T-helper 2 cell treated with Interferon-gamma antibody and Interleukin-4, amounts not matched to agents 5 μg/mL and 100 μg/mL, for 36 hours (primary cell): ENCODE measurements at regions not wholly inside any gene's neighbourhood (a gene's known extent, or its start where the extent isn't known, plus 50 kb on each side); places are given as distances from the start of the nearest gene placed in this dataset.

Experiments used
- DNase-seq: peaks from one replicate; pipeline ENCODE4 v3.0.0; 2021; ENCODE audit warnings: low spot score
- H3K27ac Mint-ChIP-seq: one replicate; pipeline ENCODE4 v1.8.0; 2021; ENCODE audit warnings: mild to moderate bottlenecking, mixed read lengths
- H3K27me3 Mint-ChIP-seq: one replicate; pipeline ENCODE4 v1.8.0; 2021; ENCODE audit warnings: low read depth, mixed read lengths
- H3K36me3 Mint-ChIP-seq: one replicate; pipeline ENCODE4 v1.8.0; 2021; ENCODE audit warnings: low read depth, mixed read lengths
- H3K4me1 Mint-ChIP-seq: one replicate; pipeline ENCODE4 v1.8.0; 2021; ENCODE audit warnings: low read depth, mixed read lengths
- H3K4me3 Mint-ChIP-seq: one replicate; pipeline ENCODE4 v1.8.0; 2022; ENCODE audit warnings: mild to moderate bottlenecking, moderate library complexity, mixed read lengths
- H3K9me3 Mint-ChIP-seq: one replicate; pipeline ENCODE4 v1.8.0; 2021; ENCODE audit warnings: mixed read lengths

GRCh38 chr1:9179463-9180110, 50.7 kb upstream of the GPR157 start:
- H3K27me3 Mint-ChIP-seq = peaks cover 11% of the 10 kb centered on the region
- H3K4me3 Mint-ChIP-seq = peak overlapping the region; percentile 49

GRCh38 chr1:9180111-9180819, 51.4 kb upstream of the GPR157 start:
- Mint-ChIP-seq H3K36me3 (peaks cover 9% of the 10 kb centered on the region), H3K9me3 (no peaks in the 10 kb centered on the region), H3K27ac (no peak overlapping the region), H3K4me1 (peaks cover 17% of the 10 kb centered on the region), H3K4me3 (peak overlapping the region; percentile 93), H3K27me3 (peaks cover 15% of the 10 kb centered on the region)
- DNase-seq = no peak

More at GRCh38 chr1:9179463-9180110, 50.7 kb upstream of the GPR157 start:
- H3K36me3 Mint-ChIP-seq = peaks cover 10% of the 10 kb centered on the region
- H3K27ac Mint-ChIP-seq = no peak overlapping the region
- no peaks in the 10 kb centered on the region for H3K9me3 Mint-ChIP-seq
- DNase-seq = no peak
- H3K4me1 Mint-ChIP-seq = peaks cover 17% of the 10 kb centered on the region

- DNase-seq = peak; percentile 71
- Mint-ChIP-seq H3K4me3 (peak overlapping the region; percentile 93), H3K27ac (peak overlapping the region; percentile 87), H3K4me1 (peaks cover 17% of the 10 kb centered on the region), H3K27me3 (peaks cover 17% of the 10 kb centered on the region), H3K9me3 (no peaks in the 10 kb centered on the region), H3K36me3 (peaks cover 7% of the 10 kb centered on the region)
Measured at GRCh38 chr1:9181176-9181906, 52.4 kb upstream of the GPR157 start.

DNA sequence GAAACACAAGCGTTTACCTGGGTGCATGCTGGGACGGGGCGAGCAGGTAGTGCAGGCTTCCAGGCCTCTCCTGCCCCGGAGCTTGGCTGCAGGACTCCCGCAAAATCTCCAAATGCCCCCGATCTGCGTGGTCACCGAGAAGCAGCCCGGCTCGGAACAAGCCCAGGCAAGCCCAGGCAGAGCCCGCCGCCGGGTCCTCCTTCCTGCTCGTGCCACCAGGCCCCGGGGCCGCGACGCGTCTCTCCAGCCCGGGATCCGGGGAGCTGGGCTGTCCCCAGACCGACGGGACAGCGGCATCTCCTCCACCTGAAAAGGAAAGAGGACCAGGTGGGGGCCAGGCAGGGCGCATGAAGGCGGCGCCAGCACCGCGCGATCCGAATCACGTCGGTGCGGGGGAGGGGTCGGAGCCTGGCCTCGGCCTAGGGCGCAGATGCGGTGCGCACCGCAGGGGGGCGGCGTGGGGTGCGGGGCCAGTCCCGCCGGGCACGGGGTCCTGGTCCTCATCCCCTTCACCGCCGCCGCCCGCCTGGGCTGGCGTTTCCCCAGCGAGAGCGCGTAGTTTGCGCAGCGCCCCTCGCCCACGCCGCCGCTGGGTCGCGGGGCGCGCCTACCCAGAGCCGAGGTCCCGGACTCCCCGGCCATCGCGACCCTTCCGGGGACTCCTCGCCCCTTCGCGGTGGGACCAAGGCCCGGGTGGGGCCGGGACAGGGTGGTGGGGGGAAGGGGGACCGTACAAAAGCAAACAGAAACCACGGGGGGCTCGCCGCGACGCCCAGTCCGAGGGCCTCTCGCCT, 52.4 kb upstream of the H6PD start:
- peaks cover 5% of the 10 kb centered on the region for H3K36me3 Mint-ChIP-seq
- no peaks in the 10 kb centered on the region for H3K9me3 Mint-ChIP-seq
- peak; percentile 45 for DNase-seq
- peak overlapping the region; percentile 93 for H3K4me3 Mint-ChIP-seq
- peaks cover 17% of the 10 kb centered on the region for H3K4me1 Mint-ChIP-seq
- H3K27me3 Mint-ChIP-seq = peaks cover 17% of the 10 kb centered on the region
- peak overlapping the region; percentile 87 for H3K27ac Mint-ChIP-seq

DNA sequence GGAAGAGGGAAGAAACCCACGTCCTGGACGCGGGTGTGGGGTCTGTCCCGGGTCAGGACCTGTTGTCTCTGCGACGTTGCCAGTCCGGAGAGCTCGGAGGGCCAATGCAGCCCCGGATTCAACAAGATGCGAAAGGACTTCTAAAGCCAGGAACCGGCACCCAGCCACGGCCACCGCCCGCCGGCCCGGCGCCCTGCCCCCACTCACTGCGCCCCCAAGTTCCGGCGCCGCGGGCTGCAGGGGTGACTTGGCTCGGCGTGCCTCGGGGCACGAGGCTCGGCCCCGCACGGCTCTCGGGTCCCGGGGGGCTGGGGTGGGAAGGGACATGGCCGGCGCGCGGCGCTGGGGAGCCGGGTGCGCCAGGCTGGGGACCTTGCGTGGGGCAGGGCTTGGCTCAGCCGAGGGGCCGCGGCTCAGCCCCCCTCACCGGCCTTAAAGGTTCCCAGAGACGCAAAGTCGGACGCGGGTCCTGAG, 51.8 kb upstream of the H6PD start:
- Mint-ChIP-seq H3K27ac (no peak overlapping the region), H3K4me1 (peaks cover 21% of the 10 kb centered on the region), H3K27me3 (peaks cover 17% of the 10 kb centered on the region)

GRCh38 chr1:9183441-9183840, 51.1 kb upstream of the H6PD start:
- H3K36me3 Mint-ChIP-seq = peaks cover 5% of the 10 kb centered on the region
- H3K27me3 Mint-ChIP-seq = peaks cover 17% of the 10 kb centered on the region
- no peak overlapping the region for H3K27ac Mint-ChIP-seq
- peak overlapping the region; percentile 75 for H3K4me3 Mint-ChIP-seq
- no peak for DNase-seq
- peaks cover 21% of the 10 kb centered on the region for H3K4me1 Mint-ChIP-seq
- H3K9me3 Mint-ChIP-seq = no peaks in the 10 kb centered on the region

More for the DNA sequence above, 51.8 kb upstream of the H6PD start:
- Mint-ChIP-seq H3K9me3 (no peaks in the 10 kb centered on the region), H3K4me3 (peak overlapping the region; percentile 82), H3K36me3 (peaks cover 5% of the 10 kb centered on the region)
- no peak for DNase-seq

- no peak for DNase-seq
- Mint-ChIP-seq H3K27me3 (peaks cover 17% of the 10 kb centered on the region), H3K9me3 (no peaks in the 10 kb centered on the region), H3K4me3 (peak overlapping the region; percentile 75), H3K27ac (no peak overlapping the region), H3K36me3 (peaks cover 2% of the 10 kb centered on the region), H3K4me1 (peaks cover 21% of the 10 kb centered on the region)
Measured at GRCh38 chr1:9183898-9184297, 50.7 kb upstream of the H6PD start.

DNA sequence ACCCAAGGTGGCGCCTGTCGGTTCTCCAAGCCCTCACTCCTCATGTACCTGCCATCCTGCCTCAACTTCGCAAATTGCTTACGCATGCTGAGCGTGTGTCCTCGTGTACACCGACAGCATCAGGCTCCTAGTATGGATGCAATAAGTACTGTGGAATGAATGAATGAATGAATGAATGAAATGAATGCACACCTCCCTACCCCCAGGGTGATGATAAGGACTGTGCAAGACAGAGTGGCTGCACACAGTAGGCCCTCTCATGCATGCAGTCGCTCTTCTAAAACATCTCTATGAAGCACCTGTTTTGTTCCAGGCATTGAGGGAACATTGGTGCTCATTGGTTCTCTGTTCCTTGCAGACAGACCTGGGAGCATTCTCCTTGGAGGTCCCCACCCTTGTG, 49.8 kb upstream of the H6PD start:
- H3K9me3 Mint-ChIP-seq = no peaks in the 10 kb centered on the region
- no peak overlapping the region for H3K27ac Mint-ChIP-seq
- H3K36me3 Mint-ChIP-seq = peaks cover 2% of the 10 kb centered on the region
- peak overlapping the region; percentile 8 for H3K4me3 Mint-ChIP-seq
- H3K4me1 Mint-ChIP-seq = peaks cover 17% of the 10 kb centered on the region
- no peak for DNase-seq
- peaks cover 18% of the 10 kb centered on the region for H3K27me3 Mint-ChIP-seq
